GM21360 (cell line): ENCODE measurements at regions not wholly inside any gene's neighbourhood (a gene's known extent, or its start where the extent isn't known, plus 50 kb on each side); places are given as distances from the start of the nearest gene placed in this dataset.

ENCODE experiments used
- ATAC-seq: cut with Tn5 transposase; IDR thresholded peaks from one replicate; pipeline ENCODE4 v1.9.1; 2021; ENCODE audit warnings: mild to moderate bottlenecking, moderate library complexity; ENCODE audit not compliant: unreplicated experiment

DNA sequence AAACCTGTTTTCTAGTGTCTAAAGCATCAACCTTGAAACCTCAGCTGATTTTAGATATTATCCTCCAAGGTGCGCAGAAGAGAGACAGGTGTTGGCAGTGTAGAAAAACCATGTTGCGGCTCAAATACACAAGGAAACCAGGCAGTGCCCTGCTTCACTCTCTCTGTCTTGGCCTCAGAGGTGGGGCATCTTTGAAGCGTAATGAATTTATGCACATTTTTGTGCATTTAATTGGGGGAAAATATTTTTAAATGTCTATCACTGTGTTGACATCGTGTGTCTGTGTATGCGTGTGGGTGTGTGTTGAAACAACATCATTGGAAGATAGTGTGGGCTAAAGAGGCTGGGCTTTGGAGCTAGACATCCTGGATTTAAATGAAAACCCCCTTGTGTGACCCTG, 334.0 kb upstream of the CHD6 start:
- ATAC-seq: no peak

GRCh38 chr20:41951615-41952014, 333.4 kb upstream of the CHD6 start:
- no peak for ATAC-seq

DNA sequence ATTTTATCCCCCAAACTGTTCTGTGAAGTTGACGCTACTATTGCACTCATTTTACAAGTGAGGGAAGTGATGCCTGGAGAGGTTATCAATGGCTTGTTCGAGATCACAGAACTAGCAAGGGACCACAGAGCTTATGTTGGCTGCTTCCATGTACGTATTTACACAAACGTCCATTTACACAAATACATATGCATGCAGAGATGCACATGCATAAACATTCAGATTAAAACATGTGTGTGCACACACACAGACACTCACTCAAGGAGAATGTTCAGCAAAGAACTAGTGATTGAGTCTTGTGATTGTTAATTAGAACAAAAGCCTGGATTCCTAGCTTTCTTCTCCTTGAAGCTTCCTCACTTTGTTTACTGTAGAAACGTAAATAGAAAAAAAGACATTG, 321.5 kb upstream of the CHD6 start:
- no peak for ATAC-seq

GRCh38 chr20:41938353-41938752, 320.2 kb upstream of the CHD6 start:
- ATAC-seq: no peak

DNA sequence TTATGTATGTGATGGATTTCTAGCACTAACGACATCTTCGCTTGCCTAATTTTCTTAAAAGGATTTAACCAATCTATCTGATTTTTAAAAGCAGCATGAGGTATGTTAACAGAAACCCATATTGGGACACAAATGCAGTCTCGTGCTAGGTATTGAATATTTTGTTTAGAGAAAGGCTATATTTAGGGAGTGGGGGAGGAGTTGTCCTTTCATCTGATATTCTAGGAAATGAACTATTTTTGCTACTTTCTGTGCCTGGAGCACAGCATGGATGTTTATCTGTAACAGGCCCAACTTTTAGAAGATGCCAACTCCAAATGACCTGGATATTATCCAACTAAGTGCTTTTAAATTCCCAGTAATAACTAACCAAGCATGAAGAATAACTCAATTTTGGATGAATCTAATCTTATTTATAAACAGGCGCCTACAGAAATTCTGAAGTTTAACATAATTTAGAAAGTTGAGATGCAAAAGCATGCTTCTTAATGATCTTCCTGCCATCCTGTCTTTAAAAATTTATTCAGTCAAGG, 317.1 kb upstream of the CHD6 start:
- no peak for ATAC-seq

GRCh38 chr20:41932431-41932830, 314.3 kb upstream of the CHD6 start:
- no peak for ATAC-seq

GRCh38 chr20:41927655-41928054, 309.5 kb upstream of the CHD6 start:
- ATAC-seq: no peak

DNA sequence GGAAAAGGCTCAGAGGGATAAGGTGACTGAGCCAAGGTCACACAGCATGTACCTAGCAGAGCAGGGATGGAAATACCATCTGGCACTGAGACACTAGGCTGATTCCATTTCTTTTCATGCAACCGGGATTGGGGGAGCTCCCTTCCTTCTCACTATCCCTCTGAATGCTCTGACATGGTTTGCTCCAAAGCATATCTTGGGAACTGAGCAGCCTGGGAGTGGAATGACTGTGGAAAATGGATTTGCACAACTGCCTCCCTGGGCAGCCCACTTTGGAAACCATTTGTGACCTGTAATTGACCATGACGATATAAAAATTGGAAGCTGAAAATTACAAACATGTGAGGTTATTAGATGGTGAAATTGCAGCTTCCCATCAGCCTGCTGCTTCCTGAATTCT, 309.0 kb upstream of the CHD6 start:
- no peak for ATAC-seq

DNA sequence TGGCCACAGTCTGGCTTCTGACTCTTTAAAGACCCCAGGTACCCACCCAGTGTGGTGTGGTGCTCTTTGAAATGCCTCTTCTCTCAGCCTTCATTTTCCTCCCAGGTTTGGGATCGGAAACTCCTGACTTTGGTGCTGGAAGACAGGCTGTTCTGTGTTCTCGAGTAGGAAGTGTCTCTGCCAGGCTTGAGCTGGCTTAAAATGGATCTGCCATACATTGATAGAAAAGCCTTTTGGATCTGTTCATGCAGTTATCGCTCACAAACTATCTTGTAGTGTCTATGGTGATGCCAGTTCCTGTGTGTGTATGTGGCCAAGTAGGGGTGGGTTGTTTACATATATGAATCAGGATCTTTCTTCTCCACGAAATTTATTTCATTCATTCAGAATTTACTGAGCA, 307.3 kb upstream of the CHD6 start:
- ATAC-seq: no peak

DNA sequence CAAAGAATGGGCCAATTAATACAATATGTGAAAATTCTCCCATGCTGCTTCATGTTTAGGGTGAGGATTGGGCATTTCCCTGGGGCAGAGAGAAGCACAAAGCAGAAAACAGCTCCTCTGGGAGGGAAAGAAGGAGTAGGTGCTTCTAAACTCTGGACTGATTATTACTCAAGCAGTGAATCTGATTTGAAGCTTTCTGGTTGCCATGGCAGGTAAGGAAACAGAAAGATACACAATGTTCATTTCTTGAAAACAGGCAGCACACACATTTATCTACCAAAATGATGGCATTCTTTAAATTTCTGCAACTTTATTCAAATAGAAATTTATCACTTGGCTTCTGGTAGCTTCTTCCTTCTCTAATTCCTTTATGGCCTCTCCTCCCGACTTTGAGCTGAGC, 305.4 kb upstream of the CHD6 start:
- ATAC-seq: no peak

GRCh38 chr20:41913146-41913545, 295.0 kb upstream of the CHD6 start:
- no peak for ATAC-seq

GRCh38 chr20:41910558-41910957, 292.4 kb upstream of the CHD6 start:
- ATAC-seq: no peak

- ATAC-seq: no peak
Observed at GRCh38 chr20:41905199-41905598, 287.0 kb upstream of the CHD6 start.

- no peak for ATAC-seq
Observed at GRCh38 chr20:41903586-41903985, 285.4 kb upstream of the CHD6 start.

GRCh38 chr20:41902346-41902745, 284.2 kb upstream of the CHD6 start:
- ATAC-seq: no peak

DNA sequence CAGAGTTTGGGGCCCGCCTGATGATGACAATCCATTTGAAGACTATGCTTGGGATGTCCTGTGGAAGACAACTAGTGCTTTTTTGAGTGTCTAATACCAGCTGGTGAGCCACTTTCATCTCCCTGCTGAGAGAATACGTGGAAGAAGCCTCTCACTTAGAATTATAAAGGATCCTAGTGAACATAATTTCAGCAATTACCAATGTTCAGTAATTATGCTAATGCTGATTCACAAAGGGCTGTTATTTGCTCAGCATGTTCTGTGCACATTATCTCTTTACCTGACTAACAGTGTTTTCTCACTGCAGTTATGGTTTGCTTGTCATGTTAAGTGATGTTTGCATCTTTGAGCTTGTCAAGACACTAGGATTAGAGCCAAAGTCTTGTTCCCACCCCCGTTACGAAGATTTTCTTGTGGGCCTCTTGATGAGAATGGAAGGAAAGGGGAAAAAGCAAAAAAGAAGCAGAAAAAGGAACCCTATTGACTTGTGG, 282.1 kb upstream of the CHD6 start:
- ATAC-seq: no peak

GRCh38 chr20:41897708-41898107, 279.5 kb upstream of the CHD6 start:
- ATAC-seq: no peak

- no peak for ATAC-seq
Observed at GRCh38 chr20:41895241-41896032, 277.3 kb upstream of the CHD6 start.

DNA sequence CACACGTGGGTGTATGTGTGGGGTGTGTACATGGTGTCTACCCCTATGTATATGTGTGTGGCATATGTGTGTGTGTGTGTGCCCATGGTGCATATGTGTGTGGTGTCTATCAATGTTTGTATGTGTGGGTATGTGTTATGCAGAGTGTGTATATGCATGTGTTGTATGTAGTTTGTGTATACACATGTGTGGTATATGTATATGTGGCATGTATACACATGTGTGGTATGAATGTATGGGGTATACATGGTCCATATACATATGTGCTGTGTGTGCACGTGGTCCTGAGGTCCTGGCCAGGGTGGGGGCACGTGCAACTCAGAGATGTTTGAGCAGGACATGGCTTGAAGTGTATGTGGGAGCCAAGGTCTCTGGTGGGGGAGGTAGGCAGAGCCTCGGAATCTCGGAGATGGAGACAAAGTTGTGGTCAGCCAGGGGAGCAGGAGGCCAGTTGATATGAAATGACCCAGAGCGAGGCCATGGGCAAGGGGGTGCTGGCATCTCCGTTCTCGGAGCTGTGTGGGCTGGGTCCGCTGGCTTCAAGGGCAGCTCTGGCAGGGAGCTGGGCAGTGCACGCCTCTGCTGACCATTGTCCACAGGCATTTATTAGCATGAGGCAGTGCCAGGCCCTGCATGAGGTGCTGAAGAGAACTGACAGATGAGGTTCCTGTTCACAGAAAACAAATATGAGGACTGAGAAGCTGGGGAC, 276.2 kb upstream of the CHD6 start:
- no peak for ATAC-seq

GRCh38 chr20:41892031-41892430, 273.9 kb upstream of the CHD6 start:
- ATAC-seq: no peak

- no peak for ATAC-seq
Observed at GRCh38 chr20:41889844-41890224, 271.7 kb upstream of the CHD6 start.
